ENCODE measurements at regions not wholly inside any gene's neighbourhood (a gene's known extent, or its start where the extent isn't known, plus 50 kb on each side); places are given as distances from the start of the nearest gene placed in this dataset.

DNA sequence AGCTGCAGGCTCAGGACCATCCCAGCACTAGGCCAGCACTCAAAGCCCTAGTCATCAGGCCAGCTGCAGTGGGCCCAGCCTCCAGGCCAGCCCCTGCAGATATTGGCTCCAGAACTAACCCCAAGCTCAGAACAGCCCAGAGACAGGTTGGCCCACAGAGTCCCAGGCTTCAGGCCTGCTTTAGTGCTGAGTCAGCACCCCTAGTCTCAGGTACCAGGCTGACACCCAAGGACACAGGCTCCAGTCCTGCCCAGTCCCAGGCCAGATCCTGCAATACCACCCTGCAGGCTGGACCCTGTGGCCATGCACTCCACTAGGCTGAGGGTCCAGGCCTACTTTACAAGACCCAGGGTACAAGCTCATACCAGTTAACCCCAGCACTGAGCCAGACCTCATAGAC lies 234.4 kb upstream of the GPRIN3 start:
- DNase-seq, result no peak

DNA sequence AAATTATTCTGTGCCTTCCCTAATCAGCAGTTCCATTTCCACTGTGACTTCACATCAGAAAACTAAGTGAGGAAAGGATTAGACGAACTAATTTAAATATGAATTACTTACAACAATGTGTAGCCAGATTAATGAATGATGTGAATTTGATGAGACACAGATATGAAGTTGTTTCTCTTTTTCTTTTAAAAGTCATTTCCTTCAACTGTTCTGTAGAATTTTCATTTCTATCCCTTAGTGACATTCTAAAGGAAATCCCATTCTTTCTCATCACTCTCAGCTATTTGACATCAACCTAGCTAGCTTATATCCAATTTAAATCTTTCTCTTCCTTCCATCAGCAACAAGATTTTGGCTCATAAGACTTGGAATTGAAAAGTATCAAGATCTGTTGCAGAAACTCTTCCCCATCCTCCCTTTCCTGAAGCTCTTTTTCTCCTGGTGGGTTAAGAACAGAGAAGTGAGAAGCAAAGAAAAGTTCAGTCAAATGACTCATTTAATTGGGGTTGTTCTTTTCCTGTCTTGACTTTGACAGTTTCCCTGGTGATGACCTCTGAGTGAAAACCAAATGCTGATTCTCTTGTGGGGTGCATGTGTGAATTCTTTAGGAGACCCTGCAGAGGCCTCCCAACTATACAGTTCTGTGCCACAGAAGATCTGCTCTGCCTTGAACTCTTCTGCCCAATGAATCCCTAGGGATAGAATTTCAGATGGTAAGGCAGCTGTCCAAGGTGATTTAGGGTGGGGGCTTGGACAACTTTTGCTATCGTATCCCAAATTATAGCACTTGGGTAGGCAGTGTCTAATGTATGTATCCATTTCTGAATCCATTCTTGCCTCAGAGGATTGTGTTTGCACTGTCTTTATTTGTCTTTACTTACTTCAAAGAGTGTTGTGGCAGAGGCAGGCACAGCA lies 232.5 kb upstream of the GPRIN3 start:
- DNase-seq, result no peak

DNA sequence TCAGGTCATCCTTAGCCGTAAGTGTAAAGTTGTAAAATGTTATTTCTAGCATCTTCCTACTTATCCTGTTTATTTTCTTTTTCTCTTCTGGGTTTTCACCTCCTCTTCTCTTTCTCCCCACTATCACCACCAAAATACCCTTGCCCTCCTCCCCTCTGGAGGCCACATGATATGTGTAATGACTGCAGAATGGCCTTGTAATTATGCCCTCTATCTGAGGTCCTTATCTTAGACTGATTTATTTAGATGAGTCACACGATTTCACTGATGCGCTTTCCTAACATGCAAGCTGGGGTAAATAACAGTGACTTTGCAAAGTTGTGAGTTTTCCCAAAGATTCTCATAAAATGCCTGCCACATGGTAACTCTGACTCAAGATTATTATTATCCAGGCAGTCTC lies 231.8 kb upstream of the GPRIN3 start:
- no peak for DNase-seq

DNA sequence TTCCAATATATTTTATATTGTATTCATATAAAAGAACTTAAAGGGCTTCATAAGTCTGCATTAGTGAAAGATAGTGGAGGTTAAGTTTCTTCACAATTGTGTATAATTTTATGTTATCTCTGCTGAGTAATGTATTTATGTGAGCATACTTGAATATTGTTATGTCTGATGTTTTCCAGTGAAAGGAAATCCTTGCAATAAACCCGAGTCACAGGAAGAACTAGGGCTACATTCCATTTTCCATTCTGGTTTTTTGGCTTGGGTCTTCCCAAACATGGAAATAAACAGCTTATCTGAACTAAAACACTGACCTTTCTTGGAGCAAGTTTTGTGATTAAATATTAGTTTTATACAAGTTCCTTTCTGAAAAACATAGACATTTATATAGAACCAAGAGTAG lies 231.3 kb upstream of the GPRIN3 start:
- DNase-seq, result no peak

DNA sequence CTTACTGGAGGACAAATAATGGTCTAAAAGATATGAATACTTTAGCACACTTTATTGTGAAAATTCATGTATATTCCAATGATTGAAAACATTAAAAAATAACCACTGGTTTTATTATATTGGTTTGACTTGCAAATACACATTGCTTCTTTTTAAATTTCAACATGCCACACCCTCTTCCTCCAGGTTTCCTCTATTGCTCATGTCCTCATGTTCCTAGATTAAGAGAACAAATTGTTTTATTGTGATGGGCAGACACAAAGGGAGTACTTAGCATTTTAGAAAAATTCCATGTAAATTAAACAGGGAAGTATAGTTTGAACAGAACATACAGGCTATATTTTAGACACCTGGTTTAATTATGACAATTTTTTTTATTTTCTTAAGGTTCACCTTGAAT lies 230.6 kb upstream of the GPRIN3 start:
- DNase-seq, result no peak

DNA sequence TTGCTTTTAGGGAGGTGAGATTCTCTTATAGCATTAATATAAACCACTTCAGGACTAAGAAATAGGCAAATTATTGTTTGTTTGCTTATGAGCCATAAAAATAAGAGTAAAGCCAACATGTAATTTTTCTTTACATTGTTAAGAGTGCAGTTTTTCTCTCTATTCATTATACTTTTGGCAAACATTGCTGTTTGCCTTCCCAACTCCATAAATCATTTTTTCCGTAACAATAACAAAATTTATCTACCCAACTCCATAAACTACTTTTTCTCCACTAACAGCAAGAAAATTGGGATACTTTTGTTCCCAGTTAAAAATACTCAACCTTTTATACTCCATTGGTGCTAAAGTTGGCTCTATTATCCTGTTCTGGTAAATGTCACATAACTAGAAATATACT lies 229.7 kb upstream of the GPRIN3 start:
- no peak for DNase-seq

DNA sequence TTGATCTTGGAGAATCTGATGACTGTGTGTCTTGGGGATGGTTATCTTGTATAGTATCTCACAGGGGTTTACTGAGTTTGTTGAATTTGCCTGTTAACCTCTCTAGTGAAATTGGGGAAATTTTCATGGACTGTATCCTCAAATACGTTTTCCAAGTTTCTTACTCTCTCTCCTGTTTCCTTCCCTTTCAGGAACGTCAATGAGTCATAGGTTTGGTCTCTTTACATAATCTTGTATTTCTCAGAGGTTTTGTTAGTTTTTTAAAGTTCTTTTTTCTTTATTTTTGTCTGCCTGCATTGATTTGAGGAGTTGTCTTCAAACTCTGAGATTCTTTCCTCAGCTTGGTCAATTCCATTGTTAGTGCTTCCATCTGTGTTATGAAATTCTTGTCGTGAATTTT lies 227.7 kb upstream of the GPRIN3 start:
- DNase-seq, result no peak

DNA sequence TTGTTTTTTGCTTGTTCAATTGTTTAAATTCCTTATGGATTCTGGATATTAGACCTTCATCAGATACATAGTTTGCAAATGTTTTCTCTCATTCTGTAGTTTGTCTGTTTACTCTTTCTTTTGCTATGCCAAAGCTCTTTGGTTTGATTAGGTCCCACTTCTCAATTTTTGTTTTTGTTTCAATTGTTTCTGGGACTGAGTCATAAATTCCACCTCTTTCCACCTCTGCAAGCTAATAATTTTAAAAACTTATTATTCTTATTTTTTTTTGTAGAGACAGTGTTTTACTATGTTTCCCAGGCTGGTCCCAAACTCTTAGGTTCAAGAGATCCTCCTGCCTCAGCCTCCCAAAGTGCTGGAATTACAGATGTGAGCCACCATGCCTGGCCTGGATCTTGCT lies 226.8 kb upstream of the GPRIN3 start:
- DNase-seq, result no peak

DNA sequence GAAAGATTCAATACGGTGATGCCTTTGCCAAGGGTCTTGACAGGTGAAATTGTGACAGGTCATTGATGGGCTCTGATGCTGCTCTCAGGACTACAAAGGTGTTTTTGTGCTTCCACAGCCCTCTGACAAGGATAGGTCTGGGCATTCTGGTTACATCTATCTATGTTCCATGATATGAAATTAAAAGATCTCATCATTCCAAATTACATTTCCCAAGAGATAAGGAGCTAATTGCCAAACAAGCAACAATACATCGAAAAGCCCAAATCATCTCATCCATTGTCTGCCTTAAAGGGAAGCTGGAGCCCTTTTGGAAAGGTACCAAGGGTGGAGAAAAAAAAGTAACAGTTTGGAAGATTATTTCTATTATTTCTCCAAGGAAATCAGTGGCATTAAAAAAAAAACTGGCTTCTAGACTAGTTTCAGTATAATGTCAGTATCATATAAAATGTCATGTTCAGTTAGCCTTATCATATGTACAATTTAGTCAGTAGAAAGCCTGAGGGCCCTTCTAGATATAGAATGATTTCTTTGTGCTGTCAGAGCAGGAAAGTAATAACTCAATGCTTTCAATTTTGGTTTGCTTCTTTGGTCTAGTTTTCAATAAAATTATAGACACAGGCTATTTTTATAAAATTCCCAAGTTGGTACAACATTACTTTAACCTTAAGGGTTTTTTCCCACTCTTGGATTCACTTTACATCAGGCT lies 224.5 kb upstream of the GPRIN3 start:
- no peak for DNase-seq

DNA sequence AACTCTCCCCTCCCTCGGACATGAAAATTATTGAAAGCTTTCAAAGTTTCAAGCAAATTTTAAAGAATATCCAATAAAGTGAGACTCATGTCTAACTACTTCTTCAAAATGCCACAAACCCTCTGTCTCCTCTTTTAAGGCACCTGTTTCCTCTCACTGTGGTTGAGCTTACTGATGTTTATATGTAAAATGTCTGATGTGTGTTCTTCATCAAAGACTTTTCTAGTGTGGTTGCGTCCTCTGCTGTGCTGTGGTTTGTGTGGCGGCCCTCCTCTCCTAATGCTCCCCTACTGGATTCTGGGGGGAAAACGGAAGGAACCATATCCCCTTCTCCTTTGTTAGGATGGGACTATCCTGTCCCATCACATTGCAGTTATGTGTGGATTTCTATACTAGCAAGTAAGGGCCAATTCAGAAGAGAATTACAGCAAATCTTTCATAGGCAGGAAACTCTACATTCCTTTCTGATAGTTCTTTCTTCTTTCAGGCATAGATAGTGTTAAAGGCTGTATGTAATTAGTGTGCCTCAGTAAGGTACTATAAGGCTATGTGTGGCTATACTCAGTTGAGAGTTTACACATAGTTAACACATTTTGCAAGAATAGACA lies 221.0 kb upstream of the GPRIN3 start:
- DNase-seq, result no peak

DNA sequence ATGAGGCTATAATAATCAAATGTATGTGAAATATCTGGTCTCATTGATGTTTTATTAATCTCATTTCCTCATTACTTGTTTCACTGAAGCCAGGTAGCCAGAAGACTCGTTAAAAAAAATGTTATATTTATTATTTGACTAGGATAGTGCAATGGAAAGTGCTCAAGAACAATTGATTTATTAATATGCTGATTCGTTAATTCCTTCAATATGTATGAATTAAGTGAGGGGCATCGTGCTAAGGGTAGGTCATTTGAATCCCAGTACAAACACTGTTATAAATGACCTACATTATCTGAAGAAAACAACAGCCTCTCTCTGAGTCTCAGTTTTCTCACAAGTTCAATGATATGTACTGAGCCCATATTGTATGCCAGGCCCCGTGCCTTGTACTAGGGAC lies 214.2 kb upstream of the GPRIN3 start:
- no peak for DNase-seq

DNA sequence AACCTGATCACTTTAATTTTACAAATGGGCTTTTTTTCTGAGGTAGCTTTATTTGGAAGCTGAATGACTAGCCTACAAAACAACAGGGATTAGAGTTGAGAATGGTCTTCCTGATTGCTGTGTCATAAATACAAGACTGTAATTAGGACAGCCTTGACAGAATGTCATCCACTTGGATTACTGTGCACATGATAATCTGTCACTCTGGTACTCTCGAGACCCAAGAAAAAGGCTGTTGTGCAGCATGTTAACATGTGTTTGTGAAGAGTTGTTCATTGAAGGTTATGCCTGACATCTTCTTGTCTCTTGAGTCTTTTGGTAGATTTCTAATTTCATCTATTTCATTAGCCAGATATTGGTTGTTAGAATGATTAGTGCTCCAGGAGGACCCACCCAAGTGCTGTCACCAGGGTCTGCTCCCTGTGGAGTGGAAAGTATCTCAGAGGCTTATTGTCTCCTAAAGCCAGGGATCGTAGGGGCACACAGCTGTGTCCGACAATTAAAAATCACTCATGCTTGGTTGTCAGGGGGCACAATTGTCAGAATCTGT lies 212.2 kb upstream of the GPRIN3 start:
- no peak for DNase-seq

DNA sequence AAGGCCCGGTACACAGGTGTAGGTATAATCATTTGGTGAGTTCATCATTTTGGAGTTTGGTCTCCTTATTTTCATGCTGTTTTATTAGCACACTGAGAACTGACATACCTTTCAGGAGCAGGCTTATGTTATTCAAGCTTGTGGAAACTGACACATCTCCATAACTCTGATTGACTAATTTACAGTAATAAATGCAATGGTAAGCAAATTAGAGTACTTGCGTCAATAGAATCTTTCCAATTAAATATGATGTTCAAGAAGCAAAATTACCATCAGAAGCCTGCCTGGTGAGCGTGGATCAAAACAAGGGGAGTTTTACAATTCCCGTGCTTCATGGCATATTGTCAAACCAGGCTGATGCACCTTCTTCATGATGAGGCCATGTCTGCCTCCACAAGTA lies 210.7 kb upstream of the GPRIN3 start:
- DNase-seq, result no peak

DNA sequence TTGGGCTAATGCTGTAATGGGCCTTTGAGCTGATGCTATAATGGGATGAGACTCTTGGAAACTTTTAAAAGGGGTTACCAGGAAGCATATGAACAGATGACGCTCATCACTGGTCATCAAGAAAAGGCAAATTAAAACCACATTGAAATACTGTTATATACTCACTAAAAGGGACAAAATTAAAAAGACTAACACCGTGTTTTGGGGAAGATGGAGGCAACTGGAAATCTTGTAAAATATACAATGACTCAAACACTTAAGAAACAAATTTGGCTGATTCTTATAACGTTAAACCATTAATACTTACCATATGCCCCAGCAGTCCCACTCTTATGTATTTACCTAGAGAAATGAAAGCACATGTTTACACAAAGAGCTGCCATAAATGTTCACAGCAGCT lies 207.2 kb upstream of the GPRIN3 start:
- no peak for DNase-seq

DNA sequence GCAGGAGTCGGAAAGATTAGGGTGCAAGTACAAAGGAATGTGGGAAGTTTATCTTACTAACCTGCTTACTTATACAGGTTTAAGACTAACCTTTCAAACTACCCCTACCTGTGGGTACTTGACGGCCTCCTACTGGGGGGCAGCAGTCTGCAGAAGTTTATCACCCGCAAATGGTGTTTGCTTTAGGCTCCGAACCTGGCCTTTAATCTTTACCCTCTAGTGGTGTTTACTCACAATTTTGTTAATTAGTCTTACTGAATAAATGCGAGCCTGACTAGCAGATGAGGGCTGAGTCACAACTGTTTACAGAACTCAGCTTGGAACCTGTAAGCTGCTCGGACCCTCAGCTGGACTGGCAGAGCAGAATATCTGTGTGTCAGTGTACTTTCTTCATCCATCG lies 204.2 kb upstream of the GPRIN3 start:
- DNase-seq, result no peak

DNA sequence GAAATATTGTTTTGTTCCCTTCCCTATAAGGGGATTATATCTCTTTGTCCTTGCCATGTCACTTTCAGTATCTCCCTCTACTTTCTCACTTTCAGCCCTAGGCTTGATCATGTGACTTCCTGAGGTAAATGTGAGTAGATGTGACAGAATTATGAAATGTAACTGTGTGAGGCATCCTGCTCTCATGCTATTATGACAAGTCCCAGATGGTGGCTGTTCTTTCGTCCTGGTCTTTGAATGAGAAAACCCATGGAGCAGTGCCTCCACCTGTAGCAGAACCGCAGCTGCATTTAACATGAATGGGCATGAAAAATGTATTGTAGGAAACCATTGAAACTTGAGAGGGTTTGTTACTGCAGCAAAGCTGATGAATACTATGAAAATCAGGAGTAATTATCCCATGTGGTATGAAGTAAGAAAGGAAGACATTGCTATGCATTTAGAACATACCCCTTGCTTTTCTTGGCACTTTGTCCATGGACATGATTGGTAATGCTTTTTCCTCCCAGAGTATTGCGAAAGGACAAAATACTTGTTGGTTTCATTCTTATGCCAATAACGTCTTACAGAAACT lies 202.2 kb upstream of the GPRIN3 start:
- DNase-seq, result peak; percentile 39

DNA sequence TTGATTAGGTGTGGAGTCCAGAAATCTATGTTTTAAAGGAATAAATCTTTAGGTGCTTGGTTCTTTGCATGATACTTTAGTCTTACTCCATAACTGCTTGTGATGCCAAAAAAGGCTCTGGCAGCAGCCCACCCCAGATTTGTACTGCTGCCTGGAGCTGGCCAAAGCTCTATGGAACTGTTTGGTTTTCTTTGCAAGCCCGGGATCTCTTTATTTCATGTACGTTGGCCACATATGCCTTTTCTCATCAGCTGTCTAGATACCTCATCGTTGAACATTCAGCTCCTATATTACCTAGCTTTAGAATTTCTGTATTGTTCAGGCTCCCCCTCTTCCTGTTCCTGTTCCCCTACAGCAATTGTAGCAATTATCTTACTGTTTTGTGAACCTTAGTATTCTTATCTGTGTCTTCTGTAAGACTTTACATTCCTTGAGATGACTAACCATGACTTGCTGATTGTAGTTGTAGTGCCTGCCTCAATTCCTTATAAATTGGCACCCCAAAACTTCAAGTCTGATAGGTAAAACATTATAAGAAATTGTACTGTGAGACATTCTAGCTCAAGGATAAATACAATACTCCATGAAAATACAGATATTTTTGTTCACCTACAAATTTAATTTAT lies 199.4 kb upstream of the GPRIN3 start:
- no peak for DNase-seq

DNA sequence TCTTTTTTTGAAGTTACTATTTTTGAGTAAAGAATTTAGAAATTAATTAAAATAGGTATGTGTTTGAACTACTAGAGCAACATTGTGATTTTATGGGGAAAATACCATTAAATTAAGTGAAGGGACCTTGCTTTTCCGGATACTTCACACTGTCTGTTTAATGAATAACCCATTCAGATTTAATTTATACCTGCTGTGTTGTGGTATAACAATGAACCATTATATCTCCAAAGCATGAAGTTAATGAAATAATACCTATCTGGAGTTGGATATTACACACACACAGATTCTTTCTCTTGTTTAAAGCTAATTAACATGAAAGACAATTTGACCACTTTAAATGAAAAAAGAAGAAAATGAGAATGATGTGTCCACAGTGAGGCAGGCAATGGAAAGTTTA lies 195.0 kb upstream of the GPRIN3 start:
- no peak for DNase-seq

DNA sequence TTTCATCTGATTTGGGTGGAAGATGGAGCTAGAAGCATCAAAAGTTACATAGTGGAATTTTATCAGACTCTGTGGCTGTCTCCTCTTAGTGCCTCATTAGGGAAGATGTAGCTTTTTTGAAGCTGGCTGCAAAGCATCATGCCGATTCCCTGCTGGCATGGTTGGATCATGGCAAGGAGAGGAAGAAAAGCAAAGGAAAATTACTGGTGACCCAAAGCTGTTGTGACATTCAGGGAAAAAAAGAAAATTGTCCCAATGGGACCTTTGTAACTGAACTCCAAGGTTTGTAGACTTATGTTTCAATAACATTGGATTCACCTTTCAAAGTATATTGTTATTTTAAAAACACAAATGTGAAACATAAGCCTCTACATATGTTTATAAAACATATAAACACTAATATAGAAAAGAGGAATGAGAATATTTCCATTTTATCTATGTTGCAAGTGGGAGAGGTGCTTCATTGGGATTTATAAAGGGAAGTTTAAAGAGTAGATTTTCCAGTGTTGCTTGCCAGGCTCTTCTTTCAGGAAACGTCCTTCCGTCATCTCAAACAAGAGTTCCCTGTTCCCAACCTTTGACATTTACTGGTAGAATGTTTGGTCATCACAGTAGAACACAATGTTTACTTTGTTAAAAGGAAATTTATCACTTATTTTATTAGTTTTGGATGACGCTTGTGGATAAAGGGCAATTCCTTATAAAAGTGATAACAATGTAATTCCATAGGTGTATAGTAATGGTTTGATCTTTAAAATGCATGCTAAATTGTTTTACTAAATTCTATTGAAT lies 190.1 kb upstream of the GPRIN3 start:
- no peak for DNase-seq

DNA sequence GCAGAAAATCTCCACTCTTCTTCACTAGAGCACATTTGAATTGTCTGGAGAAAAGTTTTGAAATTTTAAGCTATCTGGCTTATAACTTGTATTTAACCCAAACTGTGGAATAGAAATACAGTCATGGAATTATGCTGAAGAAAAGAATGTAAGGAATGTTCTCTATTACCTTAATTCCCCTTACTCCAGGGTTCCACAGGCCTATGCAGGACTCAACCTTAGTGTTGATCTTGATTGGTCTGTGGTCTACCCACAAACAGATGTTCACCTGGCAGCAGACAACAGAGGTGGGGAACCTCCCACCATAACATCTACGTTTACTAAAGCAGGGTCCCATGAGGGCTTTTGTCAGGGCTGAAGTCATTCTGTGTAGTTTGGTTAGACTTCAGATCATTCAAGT lies 189.3 kb upstream of the GPRIN3 start:
- DNase-seq, result no peak

DNA sequence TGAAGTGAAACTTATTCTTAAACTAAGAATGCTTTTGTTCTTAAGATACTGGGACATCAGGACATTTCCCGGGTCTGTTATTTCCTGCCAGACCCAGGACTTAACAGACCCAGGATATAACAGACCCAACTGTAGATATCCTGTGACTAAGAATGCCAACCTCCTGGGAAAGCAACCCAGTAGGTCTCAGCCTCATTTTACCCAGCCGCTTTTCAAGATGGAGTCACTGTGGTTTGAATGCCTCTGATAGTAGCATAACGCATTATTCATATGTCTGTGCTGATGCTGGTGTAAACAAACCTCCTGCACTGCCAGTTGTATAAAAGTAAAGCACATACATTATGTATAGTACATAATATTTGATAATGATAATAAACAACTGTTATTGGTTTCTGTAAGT lies 185.8 kb upstream of the GPRIN3 start:
- DNase-seq, result no peak

DNA sequence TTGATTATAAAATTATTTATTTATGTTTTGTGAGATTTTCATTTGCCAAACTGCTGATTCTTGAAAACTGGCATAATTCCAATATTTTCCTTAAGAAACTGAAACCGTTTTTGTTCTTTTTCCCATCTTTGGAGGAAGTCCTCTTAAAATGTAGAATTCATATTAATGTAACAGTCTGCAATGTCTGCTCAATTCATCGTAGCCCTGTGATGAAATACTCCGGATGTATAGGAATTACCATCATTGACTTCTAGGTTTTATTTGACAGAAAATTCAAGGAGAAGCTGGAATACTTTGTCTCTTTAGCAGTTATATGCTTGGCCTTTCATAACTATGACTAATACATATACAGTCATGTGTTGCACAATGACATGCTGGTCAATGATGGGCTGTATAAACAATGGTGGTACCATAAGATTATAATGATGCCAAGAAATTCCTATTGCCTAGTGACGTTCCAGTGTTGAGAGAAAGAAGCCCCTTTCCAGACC lies 185.0 kb upstream of the GPRIN3 start:
- DNase-seq, result no peak

All from CD4-positive, alpha-beta T cell treated with Interleukin-4 for 4 hours (primary cell).